ENCODE measurements at regions not wholly inside any gene's neighbourhood (a gene's known extent, or its start where the extent isn't known, plus 50 kb on each side); places are given as distances from the start of the nearest gene placed in this dataset.

DNA sequence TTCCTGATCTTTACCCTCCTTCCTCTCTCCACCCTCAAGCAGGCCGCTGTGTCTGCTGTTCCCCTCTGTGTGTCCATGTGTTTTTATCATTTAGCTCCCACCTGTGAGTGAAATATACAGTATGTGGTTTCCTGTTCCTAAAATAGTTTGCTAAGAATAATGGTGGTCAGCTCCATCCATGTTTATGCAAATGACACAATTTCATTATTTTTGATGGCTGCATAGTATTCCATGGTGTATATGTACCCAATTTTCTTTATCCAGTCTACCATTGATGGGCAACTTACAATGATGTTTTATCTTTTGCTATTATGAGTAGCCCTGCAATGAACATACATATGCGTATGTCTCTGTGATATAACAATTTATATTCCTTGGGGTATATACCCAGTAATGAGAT lies 133.4 kb upstream of the RGS18 start:
- peaks cover 0 to 12% (median 7%) of the 10 kb centered on the region in 8 donors for H3K9me3 ChIP-seq
- TF ChIP-seq, protein P1, sequence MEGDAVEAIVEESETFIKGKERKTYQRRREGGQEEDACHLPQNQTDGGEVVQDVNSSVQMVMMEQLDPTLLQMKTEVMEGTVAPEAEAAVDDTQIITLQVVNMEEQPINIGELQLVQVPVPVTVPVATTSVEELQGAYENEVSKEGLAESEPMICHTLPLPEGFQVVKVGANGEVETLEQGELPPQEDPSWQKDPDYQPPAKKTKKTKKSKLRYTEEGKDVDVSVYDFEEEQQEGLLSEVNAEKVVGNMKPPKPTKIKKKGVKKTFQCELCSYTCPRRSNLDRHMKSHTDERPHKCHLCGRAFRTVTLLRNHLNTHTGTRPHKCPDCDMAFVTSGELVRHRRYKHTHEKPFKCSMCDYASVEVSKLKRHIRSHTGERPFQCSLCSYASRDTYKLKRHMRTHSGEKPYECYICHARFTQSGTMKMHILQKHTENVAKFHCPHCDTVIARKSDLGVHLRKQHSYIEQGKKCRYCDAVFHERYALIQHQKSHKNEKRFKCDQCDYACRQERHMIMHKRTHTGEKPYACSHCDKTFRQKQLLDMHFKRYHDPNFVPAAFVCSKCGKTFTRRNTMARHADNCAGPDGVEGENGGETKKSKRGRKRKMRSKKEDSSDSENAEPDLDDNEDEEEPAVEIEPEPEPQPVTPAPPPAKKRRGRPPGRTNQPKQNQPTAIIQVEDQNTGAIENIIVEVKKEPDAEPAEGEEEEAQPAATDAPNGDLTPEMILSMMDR (IDR thresholded peaks at IDR 0.05 in 8 of 11, conservative IDR thresholded peaks at IDR 0.05 in 3 of 11): no peak
- TF ChIP-seq POLR2AphosphoS5 (IDR thresholded peaks at IDR 0.05) (no peak), POLR2A (IDR thresholded peaks at IDR 0.05) (no peak)
- H3K4me3 ChIP-seq: no peak overlapping the region
- H3K27me3 ChIP-seq (replicated peaks in 1 of 7): no peaks in the 10 kb centered on the region
- 81 to 97% (median 89%) methylated on average over 2 of the region's 2 CpGs for WGBS, 5 donors
- no peaks in the 10 kb centered on the region for H3K4me1 ChIP-seq
- H3K36me3 ChIP-seq: no peaks in the 10 kb centered on the region
- intact Hi-C loops (cut with DNase I; ENCODE audit: low total_unique reads): no loop called here
- H3K27ac ChIP-seq: no peak overlapping the region
- no peak for DNase-seq

DNA sequence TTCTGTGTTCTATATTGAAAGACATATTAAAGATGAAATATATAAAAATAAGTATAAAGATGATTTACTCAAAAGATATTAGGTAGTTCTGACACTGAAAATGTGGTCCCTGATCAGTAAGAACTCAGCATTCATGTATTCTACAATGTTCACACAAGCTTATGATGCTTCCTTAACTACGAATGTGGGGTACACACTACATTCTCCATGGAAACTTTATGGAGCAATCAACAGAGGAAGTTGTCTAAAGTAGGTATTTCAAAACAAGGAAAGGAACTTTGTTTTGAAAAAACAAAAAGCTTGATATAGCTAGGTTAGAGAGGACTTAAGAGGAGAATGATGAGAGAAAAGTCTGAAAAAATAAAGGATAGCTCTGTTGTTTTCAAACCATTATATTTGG lies 119.7 kb upstream of the RGS18 start:
- no peaks in the 10 kb centered on the region for H3K27me3 ChIP-seq (replicated peaks in 1 of 7)
- H3K36me3 ChIP-seq: no peaks in the 10 kb centered on the region
- intact Hi-C loops (cut with DNase I; ENCODE audit: low total_unique reads): no loop called here
- H3K27ac ChIP-seq: no peak overlapping the region
- H3K4me3 ChIP-seq: no peak overlapping the region
- WGBS, 5 donors: 44 to 75% (median 64%) methylated on average over 1 of the region's 1 CpG
- DNase-seq: no peak
- TF ChIP-seq POLR2AphosphoS5 (IDR thresholded peaks at IDR 0.05) (no peak), POLR2A (IDR thresholded peaks at IDR 0.05) (no peak)
- TF ChIP-seq, protein P1 (IDR thresholded peaks at IDR 0.05 in 8 of 11, conservative IDR thresholded peaks at IDR 0.05 in 3 of 11): no peak
- H3K4me1 ChIP-seq: no peaks in the 10 kb centered on the region
- peaks cover 0 to 25% (median 17%) of the 10 kb centered on the region in 8 donors for H3K9me3 ChIP-seq

DNA sequence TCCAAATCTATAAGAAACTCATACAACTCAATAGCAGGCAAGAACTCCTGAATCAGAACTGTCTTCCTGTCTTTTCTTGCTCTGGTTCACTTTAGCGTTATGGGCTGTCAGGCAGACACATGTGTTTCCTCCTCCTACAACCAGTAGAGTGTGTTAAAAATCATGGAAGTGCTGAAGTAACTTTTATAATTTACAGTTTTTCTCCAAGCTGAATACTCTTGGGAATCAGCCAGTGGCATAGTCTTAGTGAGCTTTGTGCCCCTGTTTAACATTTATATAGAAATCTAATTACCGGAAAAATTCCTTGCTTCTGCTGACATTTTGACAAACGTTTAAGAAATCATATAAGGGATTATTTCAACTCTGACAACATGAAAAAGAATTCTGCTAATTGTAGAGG lies 113.1 kb upstream of the RGS18 start:
- no peaks in the 10 kb centered on the region for H3K27me3 ChIP-seq (replicated peaks in 1 of 7)
- H3K9me3 ChIP-seq: no peaks in the 10 kb centered on the region
- no peaks in the 10 kb centered on the region for H3K36me3 ChIP-seq
- TF ChIP-seq POLR2AphosphoS5 (IDR thresholded peaks at IDR 0.05) (no peak), POLR2A (IDR thresholded peaks at IDR 0.05) (no peak)
- TF ChIP-seq, protein P1 (IDR thresholded peaks at IDR 0.05 in 8 of 11, conservative IDR thresholded peaks at IDR 0.05 in 3 of 11): no peak
- no peak for DNase-seq
- intact Hi-C loops (cut with DNase I; ENCODE audit: low total_unique reads): no loop called here
- H3K4me3 ChIP-seq: no peak overlapping the region
- WGBS, 5 donors: 28 to 44% (median 39%) methylated on average over 3 of the region's 3 CpGs
- H3K4me1 ChIP-seq: no peaks in the 10 kb centered on the region
- H3K27ac ChIP-seq: no peak overlapping the region

DNA sequence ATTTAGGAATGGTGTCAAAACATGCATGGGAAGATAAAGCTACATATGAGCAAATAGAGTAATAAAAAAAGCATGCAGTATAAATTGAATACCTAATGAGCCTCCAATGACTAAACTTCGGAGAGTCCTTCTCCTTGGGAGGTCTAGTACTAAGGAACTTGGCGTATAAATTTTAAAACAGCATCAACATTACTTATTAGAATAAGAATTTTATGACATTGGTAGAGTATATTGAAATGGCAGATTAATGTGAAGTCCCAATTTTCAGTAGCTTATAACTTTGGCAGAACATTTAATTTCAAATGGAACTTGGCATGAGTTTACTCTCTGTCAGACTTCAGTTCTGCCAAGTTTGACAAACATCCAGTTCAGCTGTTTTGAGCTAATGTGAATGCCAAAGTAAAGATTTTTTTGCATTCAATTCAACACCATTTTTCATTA lies 104.7 kb upstream of the RGS18 start:
- WGBS, 5 donors: 76 to 88% (median 80%) methylated on average over 2 of the region's 2 CpGs
- Histone ChIP-seq H3K27me3 (replicated peaks in 1 of 7) (no peaks in the 10 kb centered on the region), H3K4me3 (no peak overlapping the region), H3K4me1 (no peaks in the 10 kb centered on the region), H3K27ac (no peak overlapping the region), H3K9me3 (no peaks in the 10 kb centered on the region), H3K36me3 (no peaks in the 10 kb centered on the region)
- intact Hi-C loops (cut with DNase I; ENCODE audit: low total_unique reads): no loop called here
- no peak for DNase-seq
- TF ChIP-seq, protein P1 (IDR thresholded peaks at IDR 0.05 in 8 of 11, conservative IDR thresholded peaks at IDR 0.05 in 3 of 11): no peak
- no peak for TF ChIP-seq POLR2A (IDR thresholded peaks at IDR 0.05)
- no peak for TF ChIP-seq POLR2AphosphoS5 (IDR thresholded peaks at IDR 0.05)
